WTC11 (cell line): ENCODE measurements at regions not wholly inside any gene's neighbourhood (a gene's known extent, or its start where the extent isn't known, plus 50 kb on each side); places are given as distances from the start of the nearest gene placed in this dataset.

Source experiments
- ATAC-seq: fragments of 200-7000 bp; cut with Tn5 transposase; 2 replicates; pipeline ENCODE4 v1.10.0; 2021; ENCODE audit warnings: mild to moderate bottlenecking, moderate library complexity
- CTCF ChIA-PET: fragments of 300-600 bp; sonication (Branson Sonifier 250); formaldehyde crosslinking; loops from one replicate; lab custom pipeline; 2021; ENCODE audit warnings: antibody characterized with exemption; lab: Charles Lee
- POLR2A ChIA-PET: fragments of 350-600 bp; sonication (Branson Sonifier 250); formaldehyde crosslinking; loops from one replicate; lab custom pipeline; 2021; ENCODE audit warnings: antibody characterized with exemption; lab: Charles Lee
- DNase-seq: peaks from one replicate; pipeline ENCODE4 v3.0.0; 2021; ENCODE audit warnings: low spot score
- H3K27ac Mint-ChIP-seq: 2 replicates; pipeline ENCODE4 v1.8.0; 2021; ENCODE audit warnings: mixed read lengths
- H3K27me3 Mint-ChIP-seq: 2 replicates; pipeline ENCODE4 v1.8.0; 2021; ENCODE audit warnings: low read depth, mild to moderate bottlenecking, moderate library complexity, mixed read lengths
- H3K36me3 Mint-ChIP-seq: 2 replicates; pipeline ENCODE4 v1.8.0; 2021; ENCODE audit warnings: mixed read lengths
- H3K4me1 Mint-ChIP-seq: 2 replicates; pipeline ENCODE4 v1.8.0; 2022; ENCODE audit warnings: mixed read lengths
- H3K4me3 Mint-ChIP-seq: 2 replicates; pipeline ENCODE4 v1.8.0; 2021; ENCODE audit warnings: mild to moderate bottlenecking, moderate library complexity, mixed read lengths
- H3K9me3 Mint-ChIP-seq: 2 replicates; pipeline ENCODE4 v1.8.0; 2021; ENCODE audit warnings: mixed read lengths
- CBFB ChIP-seq: sonication (generic); formaldehyde crosslinking; IDR thresholded peaks from 2 replicates; pipeline ENCODE4 v1.8.1; 2022; ENCODE audit warnings: mild to moderate bottlenecking, low read depth, missing genetic modification reagents
- CREB1 ChIP-seq: sonication (generic); formaldehyde crosslinking; IDR thresholded peaks from 2 replicates; pipeline ENCODE4 v1.8.0; 2023; ENCODE audit warnings: mild to moderate bottlenecking, missing genetic modification reagents
- CREM ChIP-seq: sonication (generic); formaldehyde crosslinking; IDR thresholded peaks from 2 replicates; pipeline ENCODE4 v1.8.1; 2022; ENCODE audit warnings: mild to moderate bottlenecking, missing genetic modification reagents, moderate library complexity
- ELF4 ChIP-seq: sonication (generic); formaldehyde crosslinking; IDR thresholded peaks from 2 replicates; pipeline ENCODE4 v1.8.1; 2022; ENCODE audit warnings: low read depth, mild to moderate bottlenecking, moderate library complexity, missing genetic modification reagents
- EMX1 ChIP-seq: fragments of 250-450 bp; sonication (Bioruptor Pico); IDR thresholded peaks from 2 replicates; pipeline ENCODE4 v1.8.0; 2021; ENCODE audit warnings: mild to moderate bottlenecking
- NFATC4 ChIP-seq: fragments of 250-450 bp; sonication (Bioruptor Pico); IDR thresholded peaks from 2 replicates; pipeline ENCODE4 v1.9.0; 2021; ENCODE audit warnings: mild to moderate bottlenecking
- NFE2L1 ChIP-seq: sonication (generic); formaldehyde crosslinking; IDR thresholded peaks from 2 replicates; pipeline ENCODE4 v1.8.1; 2023; ENCODE audit warnings: missing genetic modification reagents
- NR2C2 ChIP-seq: sonication (generic); formaldehyde crosslinking; IDR thresholded peaks from 2 replicates; pipeline ENCODE4 v1.8.0; 2022; ENCODE audit warnings: mild to moderate bottlenecking, missing genetic modification reagents
- RELA ChIP-seq: sonication (generic); formaldehyde crosslinking; IDR thresholded peaks from 2 replicates; pipeline ENCODE4 v1.8.1; 2022; ENCODE audit warnings: missing genetic modification reagents, mild to moderate bottlenecking, borderline replicate concordance
- TEAD4 ChIP-seq: sonication (generic); formaldehyde crosslinking; IDR thresholded peaks from 2 replicates; pipeline ENCODE4 v1.8.0; 2022; ENCODE audit warnings: mild to moderate bottlenecking, missing genetic modification reagents
- TF ChIP-seq, protein P1 (sequence below): sonication (generic); formaldehyde crosslinking; IDR thresholded peaks from 2 replicates; pipeline ENCODE4 v1.8.0; 2023; ENCODE audit warnings: missing genetic modification reagents, mild to moderate bottlenecking, borderline replicate concordance
- TF ChIP-seq, protein P2 (sequence below): fragments of 250-450 bp; sonication (Bioruptor Pico); IDR thresholded peaks from 2 replicates; pipeline ENCODE4 v1.9.0; 2021; ENCODE audit warnings: mild to moderate bottlenecking
- TF ChIP-seq, protein P3 (sequence below): sonication (generic); formaldehyde crosslinking; IDR thresholded peaks from 2 replicates; pipeline ENCODE4 v1.8.0; 2022; ENCODE audit warnings: mild to moderate bottlenecking, missing genetic modification reagents
- TF ChIP-seq, protein P4 (sequence below): fragments of 250-450 bp; sonication (Bioruptor Pico); IDR thresholded peaks from 2 replicates; pipeline ENCODE4 v1.8.0; 2021; ENCODE audit warnings: mild to moderate bottlenecking
- TF ChIP-seq, protein P5 (sequence below): sonication (generic); formaldehyde crosslinking; IDR thresholded peaks from 2 replicates; pipeline ENCODE4 v1.8.1; 2023; ENCODE audit warnings: mild to moderate bottlenecking, missing genetic modification reagents, borderline replicate concordance
- TF ChIP-seq, protein P6 (sequence below): fragments of 200-600 bp; IDR thresholded peaks from 2 replicates; pipeline ENCODE4 v1.8.0; 2022; ENCODE audit warnings: antibody characterized with exemption

DNA sequence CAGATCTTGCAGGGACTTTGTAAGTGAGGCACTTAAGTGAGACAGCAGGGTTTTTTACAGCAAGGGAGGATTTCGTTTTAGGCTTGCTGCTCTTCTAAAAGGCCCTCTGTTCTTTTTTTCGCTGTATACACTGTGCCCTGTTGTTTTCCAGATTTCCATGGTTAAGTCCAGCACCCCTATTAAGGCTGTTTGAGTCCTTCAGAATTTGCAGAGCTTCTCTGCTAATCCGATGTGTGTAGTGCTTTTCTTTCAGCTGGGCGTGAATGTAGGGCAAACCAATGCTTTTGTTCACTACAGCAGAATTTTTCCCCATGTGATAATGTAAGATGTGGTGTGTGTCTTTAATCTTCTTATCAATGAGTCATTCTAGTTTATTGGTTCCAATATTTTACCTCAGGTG is 200.5 kb upstream of the RREB1 start:
- ChIA-PET POLR2A (no interaction called here), CTCF (interaction anchor here (1.3 kb wide), 1 partner anchor 211 kb away, joined by 3 read pairs; no protein-coding TSS in a partner anchor)
- H3K4me1 Mint-ChIP-seq: no peaks in the 10 kb centered on the region
- H3K4me3 Mint-ChIP-seq: no peak overlapping the region
- no peak for ATAC-seq
- H3K36me3 Mint-ChIP-seq: no peaks in the 10 kb centered on the region
- H3K27ac Mint-ChIP-seq: no peak overlapping the region
- H3K9me3 Mint-ChIP-seq: no peaks in the 10 kb centered on the region
- no peak for TF ChIP-seq EMX1 (CRISPR knock-in tag)
- TF ChIP-seq CBFB (CRISPR knock-in tag): no peak
- no peak for TF ChIP-seq TEAD4 (CRISPR knock-in tag)
- TF ChIP-seq, protein P1, sequence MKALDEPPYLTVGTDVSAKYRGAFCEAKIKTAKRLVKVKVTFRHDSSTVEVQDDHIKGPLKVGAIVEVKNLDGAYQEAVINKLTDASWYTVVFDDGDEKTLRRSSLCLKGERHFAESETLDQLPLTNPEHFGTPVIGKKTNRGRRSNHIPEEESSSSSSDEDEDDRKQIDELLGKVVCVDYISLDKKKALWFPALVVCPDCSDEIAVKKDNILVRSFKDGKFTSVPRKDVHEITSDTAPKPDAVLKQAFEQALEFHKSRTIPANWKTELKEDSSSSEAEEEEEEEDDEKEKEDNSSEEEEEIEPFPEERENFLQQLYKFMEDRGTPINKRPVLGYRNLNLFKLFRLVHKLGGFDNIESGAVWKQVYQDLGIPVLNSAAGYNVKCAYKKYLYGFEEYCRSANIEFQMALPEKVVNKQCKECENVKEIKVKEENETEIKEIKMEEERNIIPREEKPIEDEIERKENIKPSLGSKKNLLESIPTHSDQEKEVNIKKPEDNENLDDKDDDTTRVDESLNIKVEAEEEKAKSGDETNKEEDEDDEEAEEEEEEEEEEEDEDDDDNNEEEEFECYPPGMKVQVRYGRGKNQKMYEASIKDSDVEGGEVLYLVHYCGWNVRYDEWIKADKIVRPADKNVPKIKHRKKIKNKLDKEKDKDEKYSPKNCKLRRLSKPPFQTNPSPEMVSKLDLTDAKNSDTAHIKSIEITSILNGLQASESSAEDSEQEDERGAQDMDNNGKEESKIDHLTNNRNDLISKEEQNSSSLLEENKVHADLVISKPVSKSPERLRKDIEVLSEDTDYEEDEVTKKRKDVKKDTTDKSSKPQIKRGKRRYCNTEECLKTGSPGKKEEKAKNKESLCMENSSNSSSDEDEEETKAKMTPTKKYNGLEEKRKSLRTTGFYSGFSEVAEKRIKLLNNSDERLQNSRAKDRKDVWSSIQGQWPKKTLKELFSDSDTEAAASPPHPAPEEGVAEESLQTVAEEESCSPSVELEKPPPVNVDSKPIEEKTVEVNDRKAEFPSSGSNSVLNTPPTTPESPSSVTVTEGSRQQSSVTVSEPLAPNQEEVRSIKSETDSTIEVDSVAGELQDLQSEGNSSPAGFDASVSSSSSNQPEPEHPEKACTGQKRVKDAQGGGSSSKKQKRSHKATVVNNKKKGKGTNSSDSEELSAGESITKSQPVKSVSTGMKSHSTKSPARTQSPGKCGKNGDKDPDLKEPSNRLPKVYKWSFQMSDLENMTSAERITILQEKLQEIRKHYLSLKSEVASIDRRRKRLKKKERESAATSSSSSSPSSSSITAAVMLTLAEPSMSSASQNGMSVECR (CRISPR knock-in tag): no peak
- TF ChIP-seq, protein P2, sequence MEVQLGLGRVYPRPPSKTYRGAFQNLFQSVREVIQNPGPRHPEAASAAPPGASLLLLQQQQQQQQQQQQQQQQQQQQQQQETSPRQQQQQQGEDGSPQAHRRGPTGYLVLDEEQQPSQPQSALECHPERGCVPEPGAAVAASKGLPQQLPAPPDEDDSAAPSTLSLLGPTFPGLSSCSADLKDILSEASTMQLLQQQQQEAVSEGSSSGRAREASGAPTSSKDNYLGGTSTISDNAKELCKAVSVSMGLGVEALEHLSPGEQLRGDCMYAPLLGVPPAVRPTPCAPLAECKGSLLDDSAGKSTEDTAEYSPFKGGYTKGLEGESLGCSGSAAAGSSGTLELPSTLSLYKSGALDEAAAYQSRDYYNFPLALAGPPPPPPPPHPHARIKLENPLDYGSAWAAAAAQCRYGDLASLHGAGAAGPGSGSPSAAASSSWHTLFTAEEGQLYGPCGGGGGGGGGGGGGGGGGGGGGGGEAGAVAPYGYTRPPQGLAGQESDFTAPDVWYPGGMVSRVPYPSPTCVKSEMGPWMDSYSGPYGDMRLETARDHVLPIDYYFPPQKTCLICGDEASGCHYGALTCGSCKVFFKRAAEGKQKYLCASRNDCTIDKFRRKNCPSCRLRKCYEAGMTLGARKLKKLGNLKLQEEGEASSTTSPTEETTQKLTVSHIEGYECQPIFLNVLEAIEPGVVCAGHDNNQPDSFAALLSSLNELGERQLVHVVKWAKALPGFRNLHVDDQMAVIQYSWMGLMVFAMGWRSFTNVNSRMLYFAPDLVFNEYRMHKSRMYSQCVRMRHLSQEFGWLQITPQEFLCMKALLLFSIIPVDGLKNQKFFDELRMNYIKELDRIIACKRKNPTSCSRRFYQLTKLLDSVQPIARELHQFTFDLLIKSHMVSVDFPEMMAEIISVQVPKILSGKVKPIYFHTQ (CRISPR knock-in tag): no peak
- no peak for TF ChIP-seq NFE2L1 (CRISPR knock-in tag)
- TF ChIP-seq, protein P3, sequence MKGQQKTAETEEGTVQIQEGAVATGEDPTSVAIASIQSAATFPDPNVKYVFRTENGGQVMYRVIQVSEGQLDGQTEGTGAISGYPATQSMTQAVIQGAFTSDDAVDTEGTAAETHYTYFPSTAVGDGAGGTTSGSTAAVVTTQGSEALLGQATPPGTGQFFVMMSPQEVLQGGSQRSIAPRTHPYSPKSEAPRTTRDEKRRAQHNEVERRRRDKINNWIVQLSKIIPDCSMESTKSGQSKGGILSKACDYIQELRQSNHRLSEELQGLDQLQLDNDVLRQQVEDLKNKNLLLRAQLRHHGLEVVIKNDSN (CRISPR knock-in tag): no peak
- TF ChIP-seq NFATC4 (CRISPR knock-in tag): no peak
- TF ChIP-seq CREB1: no peak
- TF ChIP-seq, protein P4, sequence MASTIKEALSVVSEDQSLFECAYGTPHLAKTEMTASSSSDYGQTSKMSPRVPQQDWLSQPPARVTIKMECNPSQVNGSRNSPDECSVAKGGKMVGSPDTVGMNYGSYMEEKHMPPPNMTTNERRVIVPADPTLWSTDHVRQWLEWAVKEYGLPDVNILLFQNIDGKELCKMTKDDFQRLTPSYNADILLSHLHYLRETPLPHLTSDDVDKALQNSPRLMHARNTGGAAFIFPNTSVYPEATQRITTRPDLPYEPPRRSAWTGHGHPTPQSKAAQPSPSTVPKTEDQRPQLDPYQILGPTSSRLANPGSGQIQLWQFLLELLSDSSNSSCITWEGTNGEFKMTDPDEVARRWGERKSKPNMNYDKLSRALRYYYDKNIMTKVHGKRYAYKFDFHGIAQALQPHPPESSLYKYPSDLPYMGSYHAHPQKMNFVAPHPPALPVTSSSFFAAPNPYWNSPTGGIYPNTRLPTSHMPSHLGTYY: no peak
- no peaks in the 10 kb centered on the region; the same call in 1 of the 2 replicates for H3K27me3 Mint-ChIP-seq
- DNase-seq: no peak

DNA sequence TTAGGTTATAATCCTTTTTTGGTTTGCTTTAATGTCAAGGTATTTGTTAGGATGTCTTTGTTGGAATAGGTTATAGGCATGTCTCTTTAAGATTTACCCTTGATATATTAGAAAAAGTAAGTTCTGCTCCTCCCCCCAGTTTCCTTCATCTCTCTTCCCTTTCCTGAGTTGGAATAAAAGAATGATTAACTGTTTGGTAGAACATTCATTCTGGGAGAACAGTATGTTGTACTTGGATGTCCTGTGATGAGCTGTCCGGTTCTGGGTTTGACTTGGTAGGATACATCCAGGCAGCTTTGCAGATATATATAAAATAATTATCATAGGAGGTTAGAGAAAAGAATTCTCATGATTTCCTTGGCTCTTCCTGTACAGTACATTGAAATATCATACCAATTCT is 199.6 kb upstream of the RREB1 start:
- Mint-ChIP-seq H3K4me1 (no peaks in the 10 kb centered on the region), H3K9me3 (no peaks in the 10 kb centered on the region), H3K27me3 (no peaks in the 10 kb centered on the region; the same call in 1 of the 2 replicates), H3K27ac (no peak overlapping the region), H3K36me3 (no peaks in the 10 kb centered on the region), H3K4me3 (no peak overlapping the region)
- ATAC-seq: no peak
- TF ChIP-seq NR2C2 (CRISPR knock-in tag): no peak
- TF ChIP-seq, protein P4: no peak
- no peak for TF ChIP-seq CREM
- DNase-seq: no peak
- ChIA-PET CTCF (interaction anchor here (1.3 kb wide), 1 partner anchor 212 kb away, joined by 3 read pairs; no protein-coding TSS in a partner anchor), POLR2A (no interaction called here)

DNA sequence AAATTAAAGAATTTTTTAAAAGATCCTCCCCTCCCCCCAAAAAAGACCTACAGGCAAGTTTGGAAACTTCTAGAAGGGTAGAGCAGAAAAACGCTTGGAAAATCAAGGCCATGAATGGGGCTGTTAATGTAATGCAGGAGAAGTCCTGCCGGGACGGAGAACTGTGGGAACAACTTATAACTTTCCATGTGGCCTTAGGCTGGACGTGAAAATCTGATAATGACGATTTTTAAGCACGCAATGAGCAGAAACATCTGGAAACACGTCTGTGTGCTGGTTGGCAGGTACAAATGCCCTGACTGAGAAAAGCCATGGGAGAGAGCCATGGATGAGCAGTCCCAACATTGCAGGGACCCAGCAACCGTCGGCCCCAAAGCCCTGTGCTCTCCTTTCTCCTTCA is 198.7 kb upstream of the RREB1 start:
- Mint-ChIP-seq H3K27me3 (no peaks in the 10 kb centered on the region; the same call in 1 of the 2 replicates), H3K4me1 (no peaks in the 10 kb centered on the region), H3K4me3 (no peak overlapping the region), H3K9me3 (no peaks in the 10 kb centered on the region), H3K36me3 (no peaks in the 10 kb centered on the region), H3K27ac (no peak overlapping the region)
- CTCF ChIA-PET: no interaction called here
- ATAC-seq (no peak), DNase-seq (no peak)
- POLR2A ChIA-PET: no interaction called here
- TF ChIP-seq RELA: no peak
- TF ChIP-seq ELF4: no peak
- TF ChIP-seq, protein P5, sequence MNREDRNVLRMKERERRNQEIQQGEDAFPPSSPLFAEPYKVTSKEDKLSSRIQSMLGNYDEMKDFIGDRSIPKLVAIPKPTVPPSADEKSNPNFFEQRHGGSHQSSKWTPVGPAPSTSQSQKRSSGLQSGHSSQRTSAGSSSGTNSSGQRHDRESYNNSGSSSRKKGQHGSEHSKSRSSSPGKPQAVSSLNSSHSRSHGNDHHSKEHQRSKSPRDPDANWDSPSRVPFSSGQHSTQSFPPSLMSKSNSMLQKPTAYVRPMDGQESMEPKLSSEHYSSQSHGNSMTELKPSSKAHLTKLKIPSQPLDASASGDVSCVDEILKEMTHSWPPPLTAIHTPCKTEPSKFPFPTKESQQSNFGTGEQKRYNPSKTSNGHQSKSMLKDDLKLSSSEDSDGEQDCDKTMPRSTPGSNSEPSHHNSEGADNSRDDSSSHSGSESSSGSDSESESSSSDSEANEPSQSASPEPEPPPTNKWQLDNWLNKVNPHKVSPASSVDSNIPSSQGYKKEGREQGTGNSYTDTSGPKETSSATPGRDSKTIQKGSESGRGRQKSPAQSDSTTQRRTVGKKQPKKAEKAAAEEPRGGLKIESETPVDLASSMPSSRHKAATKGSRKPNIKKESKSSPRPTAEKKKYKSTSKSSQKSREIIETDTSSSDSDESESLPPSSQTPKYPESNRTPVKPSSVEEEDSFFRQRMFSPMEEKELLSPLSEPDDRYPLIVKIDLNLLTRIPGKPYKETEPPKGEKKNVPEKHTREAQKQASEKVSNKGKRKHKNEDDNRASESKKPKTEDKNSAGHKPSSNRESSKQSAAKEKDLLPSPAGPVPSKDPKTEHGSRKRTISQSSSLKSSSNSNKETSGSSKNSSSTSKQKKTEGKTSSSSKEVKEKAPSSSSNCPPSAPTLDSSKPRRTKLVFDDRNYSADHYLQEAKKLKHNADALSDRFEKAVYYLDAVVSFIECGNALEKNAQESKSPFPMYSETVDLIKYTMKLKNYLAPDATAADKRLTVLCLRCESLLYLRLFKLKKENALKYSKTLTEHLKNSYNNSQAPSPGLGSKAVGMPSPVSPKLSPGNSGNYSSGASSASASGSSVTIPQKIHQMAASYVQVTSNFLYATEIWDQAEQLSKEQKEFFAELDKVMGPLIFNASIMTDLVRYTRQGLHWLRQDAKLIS (CRISPR knock-in tag): no peak
- TF ChIP-seq, protein P6, sequence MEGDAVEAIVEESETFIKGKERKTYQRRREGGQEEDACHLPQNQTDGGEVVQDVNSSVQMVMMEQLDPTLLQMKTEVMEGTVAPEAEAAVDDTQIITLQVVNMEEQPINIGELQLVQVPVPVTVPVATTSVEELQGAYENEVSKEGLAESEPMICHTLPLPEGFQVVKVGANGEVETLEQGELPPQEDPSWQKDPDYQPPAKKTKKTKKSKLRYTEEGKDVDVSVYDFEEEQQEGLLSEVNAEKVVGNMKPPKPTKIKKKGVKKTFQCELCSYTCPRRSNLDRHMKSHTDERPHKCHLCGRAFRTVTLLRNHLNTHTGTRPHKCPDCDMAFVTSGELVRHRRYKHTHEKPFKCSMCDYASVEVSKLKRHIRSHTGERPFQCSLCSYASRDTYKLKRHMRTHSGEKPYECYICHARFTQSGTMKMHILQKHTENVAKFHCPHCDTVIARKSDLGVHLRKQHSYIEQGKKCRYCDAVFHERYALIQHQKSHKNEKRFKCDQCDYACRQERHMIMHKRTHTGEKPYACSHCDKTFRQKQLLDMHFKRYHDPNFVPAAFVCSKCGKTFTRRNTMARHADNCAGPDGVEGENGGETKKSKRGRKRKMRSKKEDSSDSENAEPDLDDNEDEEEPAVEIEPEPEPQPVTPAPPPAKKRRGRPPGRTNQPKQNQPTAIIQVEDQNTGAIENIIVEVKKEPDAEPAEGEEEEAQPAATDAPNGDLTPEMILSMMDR: no peak
